ENCODE measurements at regions not wholly inside any gene's neighbourhood (a gene's known extent, or its start where the extent isn't known, plus 50 kb on each side); places are given as distances from the start of the nearest gene placed in this dataset.

DNA sequence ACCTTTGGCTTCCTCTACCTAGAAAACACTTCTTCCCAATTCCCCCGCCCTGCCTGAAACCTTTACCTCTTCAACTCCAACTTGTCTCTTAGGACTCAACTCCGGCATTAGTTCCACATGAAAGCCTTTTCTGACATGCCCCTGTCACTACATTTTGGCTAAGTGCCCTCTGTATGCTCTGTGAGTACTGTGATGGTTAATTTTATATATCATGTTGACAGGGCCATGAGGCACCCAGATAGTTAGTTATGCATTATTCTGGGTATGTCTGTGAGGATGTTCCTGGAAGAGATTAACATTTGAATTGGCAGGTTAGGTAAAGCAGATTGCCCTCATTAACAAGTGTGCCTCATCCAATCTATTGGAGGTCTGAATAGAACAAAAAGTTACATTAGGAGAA lies 75.6 kb upstream of the NCKAP5 start:
- no peak for TF ChIP-seq CTCF (conservative IDR thresholded peaks at IDR 0.05 in 1 of 2, IDR thresholded peaks at IDR 0.05 in 1 of 2; ENCODE audit: extremely low read depth in 1 of 2, insufficient read depth in 1 of 2, low read depth in 1 of 2, low read length in 2 of 2)
- TF ChIP-seq EZH2 (IDR thresholded peaks at IDR 0.05; ENCODE audit: borderline replicate concordance, low read length) = no peak

Data from mammary epithelial cell (primary cell).